ENCODE measurements at regions not wholly inside any gene's neighbourhood (a gene's known extent, or its start where the extent isn't known, plus 50 kb on each side); places are given as distances from the start of the nearest gene placed in this dataset.

DNA sequence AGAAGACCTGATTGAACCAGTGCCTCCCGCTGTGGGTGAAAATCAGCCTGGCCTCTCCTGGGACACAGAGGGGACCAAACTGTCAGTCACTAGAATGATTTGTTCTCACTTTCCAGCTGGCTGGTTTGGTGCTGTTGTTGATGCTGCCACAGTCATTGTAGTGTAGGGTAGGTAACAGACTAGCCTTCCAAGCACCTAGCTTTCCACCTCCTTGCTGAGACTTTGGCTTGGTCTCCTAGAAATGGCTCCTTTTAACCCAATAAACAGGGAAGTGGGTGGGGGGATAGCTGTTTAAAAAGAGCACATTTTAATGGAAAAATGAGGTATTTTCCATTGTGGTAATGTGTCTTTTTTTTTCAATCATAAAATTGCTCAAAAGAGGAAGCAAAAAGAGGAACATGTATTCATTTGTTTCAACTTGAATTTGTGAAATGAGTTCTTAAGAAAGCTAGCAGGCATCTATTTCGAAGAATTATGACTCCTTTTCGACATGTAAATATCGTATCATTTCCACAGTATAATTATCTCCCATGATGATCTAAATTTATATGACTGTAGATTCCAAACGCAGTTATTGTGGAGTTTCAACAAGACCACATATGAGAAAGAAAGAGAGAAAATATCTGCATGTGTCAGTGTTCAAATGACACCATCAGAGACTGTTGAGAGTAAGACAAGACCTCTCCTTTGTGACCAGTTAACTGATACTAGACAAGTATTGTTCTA lies 190.1 kb downstream of the HLX start:
- DNase-seq (ENCODE audit: low read depth in 2 of 2): no peak

GRCh38 chr1:221069986-221070385 lies 190.7 kb downstream of the HLX start:
- DNase-seq (ENCODE audit: low read depth in 2 of 2): no peak

DNA sequence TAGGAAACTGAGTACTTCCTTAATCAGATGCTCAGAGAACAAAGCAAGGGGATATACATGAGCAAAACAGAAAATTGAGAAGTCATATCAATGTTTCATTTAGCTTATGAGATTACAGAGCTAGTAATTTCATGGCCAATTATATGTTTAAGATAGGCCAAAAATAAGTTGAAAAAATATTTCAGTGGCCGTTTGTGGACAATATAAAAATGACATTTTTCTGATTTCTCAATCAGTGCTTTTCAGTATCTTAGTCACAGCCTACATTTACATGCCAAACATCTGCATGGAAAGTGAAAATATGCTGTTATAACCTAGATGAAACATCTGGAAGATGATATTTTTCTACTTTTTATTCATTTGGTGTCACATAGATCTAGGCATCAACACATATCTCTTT lies 192.5 kb downstream of the HLX start:
- DNase-seq (ENCODE audit: low read depth in 2 of 2): no peak

GRCh38 chr1:221072214-221072613 lies 193.0 kb downstream of the HLX start:
- DNase-seq (ENCODE audit: low read depth in 2 of 2): no peak

- no peak for DNase-seq (ENCODE audit: low read depth in 2 of 2)
Measured at GRCh38 chr1:221074332-221074731, 195.1 kb downstream of the HLX start.

GRCh38 chr1:221075911-221076310 lies 196.7 kb downstream of the HLX start:
- DNase-seq (ENCODE audit: low read depth in 2 of 2): no peak

- DNase-seq (ENCODE audit: low read depth in 2 of 2): no peak
Measured at GRCh38 chr1:221076391-221076811, 197.2 kb downstream of the HLX start.

- DNase-seq (ENCODE audit: low read depth in 2 of 2): no peak
Measured at GRCh38 chr1:221078260-221078965, 199.2 kb downstream of the HLX start.

DNA sequence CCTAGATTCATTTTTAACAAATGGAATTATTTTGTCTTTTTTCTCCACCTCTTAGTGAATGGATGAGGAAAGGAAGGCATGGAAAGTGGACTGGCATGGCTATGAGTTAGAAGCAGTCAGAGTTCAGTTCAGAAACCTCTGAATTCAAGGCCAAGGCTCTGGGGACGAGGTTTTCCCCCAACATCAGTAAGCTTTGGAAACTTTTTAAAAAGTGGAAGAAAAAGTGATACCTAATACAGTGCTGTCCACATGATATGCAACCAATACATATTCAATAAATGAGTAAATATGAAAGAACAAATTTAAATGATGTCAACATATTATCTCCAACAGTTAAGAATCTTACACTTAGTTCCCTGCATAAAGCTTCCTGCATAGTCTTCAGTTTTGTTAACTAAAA lies 204.7 kb downstream of the HLX start:
- no peak for DNase-seq (ENCODE audit: low read depth in 2 of 2)

GRCh38 chr1:221084681-221085080 lies 205.4 kb downstream of the HLX start:
- no peak for DNase-seq (ENCODE audit: low read depth in 2 of 2)

DNA sequence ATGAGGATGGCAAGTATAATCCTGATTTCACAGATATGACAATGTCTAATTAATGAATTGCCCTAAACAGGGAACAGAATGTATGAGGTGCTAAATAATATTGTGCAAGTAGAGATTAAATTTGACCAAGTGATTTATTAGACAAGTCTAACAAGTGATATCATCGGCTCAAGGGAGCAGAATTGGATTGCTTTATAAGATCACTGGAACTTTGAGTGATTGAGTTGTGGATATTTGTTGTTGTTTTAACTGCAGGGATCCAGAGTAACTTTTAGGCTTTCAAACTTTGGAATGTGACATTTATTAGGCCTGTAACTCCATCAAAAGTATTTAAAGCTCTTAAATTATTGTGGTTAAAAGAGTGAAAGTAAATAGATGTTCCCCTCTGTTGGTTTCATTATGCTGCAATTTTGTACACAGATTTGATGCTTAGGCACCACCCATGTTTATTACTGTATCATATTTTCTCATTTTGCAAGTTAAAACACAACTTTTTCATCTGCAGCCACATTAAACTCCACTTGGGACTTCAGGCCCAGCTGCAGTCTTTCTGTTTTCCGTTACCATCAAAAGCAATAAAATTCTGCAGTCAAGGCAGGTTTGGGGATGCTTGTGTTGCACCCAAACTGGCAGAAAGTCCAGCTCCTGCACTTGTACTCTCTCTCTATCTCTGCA lies 206.6 kb downstream of the HLX start:
- no peak for DNase-seq (ENCODE audit: low read depth in 2 of 2)

GRCh38 chr1:221087919-221088318 lies 208.7 kb downstream of the HLX start:
- DNase-seq (ENCODE audit: low read depth in 2 of 2): no peak

DNA sequence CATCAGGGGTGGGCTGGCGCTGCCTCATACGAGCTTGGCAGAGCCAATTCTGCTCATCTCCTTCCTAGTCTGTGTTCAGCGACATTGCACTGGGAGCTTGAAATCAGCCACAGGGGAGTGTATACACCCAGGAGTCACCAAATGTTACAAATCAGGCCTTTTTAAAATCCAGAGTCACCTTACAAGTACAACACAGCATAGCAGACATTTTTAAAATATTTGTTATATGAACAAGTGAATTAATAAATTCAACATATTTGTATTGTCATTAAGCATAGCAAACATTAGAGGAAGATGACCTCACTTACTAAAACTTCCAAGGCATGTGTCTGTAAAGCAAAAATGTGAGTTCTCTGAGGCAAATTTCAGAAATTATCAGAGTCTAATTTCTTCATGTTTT lies 210.0 kb downstream of the HLX start:
- DNase-seq (ENCODE audit: low read depth in 2 of 2): no peak

- no peak for DNase-seq (ENCODE audit: low read depth in 2 of 2)
Measured at GRCh38 chr1:221089803-221090202, 210.6 kb downstream of the HLX start.

- no peak for DNase-seq (ENCODE audit: low read depth in 2 of 2)
Measured at GRCh38 chr1:221093903-221094791, 214.9 kb downstream of the HLX start.

GRCh38 chr1:221097479-221098281 lies 218.4 kb downstream of the HLX start:
- DNase-seq (ENCODE audit: low read depth in 2 of 2): no peak

DNA sequence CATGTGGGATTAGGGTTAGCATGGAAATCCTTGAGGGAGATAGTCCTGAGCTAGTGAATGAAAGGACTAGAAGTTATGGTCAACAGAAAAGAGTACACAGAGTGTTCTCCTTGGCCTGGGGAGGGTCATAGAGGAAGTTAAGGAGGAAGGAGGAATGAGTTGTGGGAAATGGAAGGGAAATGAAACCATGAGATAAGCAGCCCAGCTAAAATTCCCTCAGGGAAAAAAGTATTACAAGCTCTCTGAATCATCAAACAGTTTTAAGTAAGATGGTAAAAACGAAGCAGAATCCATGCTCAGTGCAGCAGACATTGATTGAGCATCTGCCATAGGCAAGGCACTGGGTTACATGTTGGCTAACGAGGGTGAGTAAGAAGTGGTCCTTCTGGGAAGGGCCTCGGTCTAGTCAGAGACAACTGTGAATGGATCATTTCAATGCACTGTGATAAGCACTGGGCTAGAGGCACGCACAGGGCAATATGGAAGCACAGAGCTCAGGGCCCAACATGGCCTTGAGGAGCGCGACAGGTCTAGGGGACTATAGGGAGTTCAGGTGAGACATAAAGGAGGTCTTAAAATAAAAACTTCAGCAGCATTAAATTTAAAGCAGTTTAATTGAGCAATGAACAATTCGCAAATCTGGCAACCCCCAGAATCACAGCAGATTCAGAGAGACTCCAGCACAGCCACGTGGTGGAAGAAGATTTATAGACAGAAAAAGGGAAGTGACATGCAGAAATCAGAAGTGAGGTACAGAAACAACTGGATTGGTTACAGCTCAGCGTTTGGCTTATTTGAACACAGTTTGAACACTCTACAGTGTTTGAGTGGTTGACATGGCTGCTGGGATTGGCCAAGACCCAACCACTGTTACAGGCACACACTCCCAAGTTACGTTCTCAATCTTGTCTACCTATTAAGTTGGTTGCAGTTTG lies 219.5 kb downstream of the HLX start:
- no peak for DNase-seq (ENCODE audit: low read depth in 2 of 2)

GRCh38 chr1:221099747-221100595 lies 220.7 kb downstream of the HLX start:
- DNase-seq (ENCODE audit: low read depth in 2 of 2): no peak

DNA sequence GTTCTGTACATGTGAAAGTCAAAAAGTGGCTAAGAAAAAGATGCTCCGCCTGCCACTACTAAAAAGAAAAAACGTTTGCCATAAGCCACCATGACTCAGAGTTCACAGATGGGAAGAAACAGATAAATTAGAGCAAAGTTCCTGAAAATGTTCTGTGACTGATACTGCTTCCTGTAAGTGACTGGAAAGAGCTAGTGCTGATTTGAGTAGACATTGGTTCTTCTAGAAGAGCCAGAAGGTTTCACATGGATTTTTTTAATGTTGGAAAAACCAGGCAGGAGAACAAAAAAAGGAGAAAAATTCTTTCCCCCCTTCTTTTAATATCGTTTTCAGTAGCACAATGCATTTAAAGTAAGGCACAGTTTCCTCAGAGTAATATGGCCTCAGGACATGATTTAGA lies 221.4 kb downstream of the HLX start:
- DNase-seq (ENCODE audit: low read depth in 2 of 2): no peak

Data from stimulated activated CD4-positive, alpha-beta T cell treated with anti-CD3 and anti-CD28 coated beads, Interleukin-12 subunit alpha, Interleukin-12 subunit beta, amount 100 ng/mL, for 24 hours (primary cell).